Neural cell (in vitro differentiated cells): ENCODE measurements at regions not wholly inside any gene's neighbourhood (a gene's known extent, or its start where the extent isn't known, plus 50 kb on each side); places are given as distances from the start of the nearest gene placed in this dataset.

Experiments
- MXI1 ChIP-seq: fragments of 450-650 bp; conservative IDR thresholded peaks from 2 replicates; pipeline ENCODE4 v1.6.1; 2014; ENCODE audit warnings: antibody characterized with exemption, mild to moderate bottlenecking; ENCODE audit not compliant: poor library complexity, severe bottlenecking
- POLR2AphosphoS5 ChIP-seq: IDR thresholded peaks from 2 replicates; pipeline ENCODE4 v1.6.1; 2012
- RAD21 ChIP-seq: fragments of 450-650 bp; conservative IDR thresholded peaks from 2 replicates; pipeline ENCODE4 v1.6.1; 2014; ENCODE audit warnings: antibody characterized with exemption, mild to moderate bottlenecking, moderate library complexity
- TF ChIP-seq, protein P1 (sequence below): fragments of 450-650 bp; IDR thresholded peaks from 2 replicates; pipeline ENCODE4 v1.5.1; 2014; ENCODE audit warnings: antibody characterized with exemption, mild to moderate bottlenecking, moderate library complexity; ENCODE audit not compliant: poor library complexity, severe bottlenecking

DNA sequence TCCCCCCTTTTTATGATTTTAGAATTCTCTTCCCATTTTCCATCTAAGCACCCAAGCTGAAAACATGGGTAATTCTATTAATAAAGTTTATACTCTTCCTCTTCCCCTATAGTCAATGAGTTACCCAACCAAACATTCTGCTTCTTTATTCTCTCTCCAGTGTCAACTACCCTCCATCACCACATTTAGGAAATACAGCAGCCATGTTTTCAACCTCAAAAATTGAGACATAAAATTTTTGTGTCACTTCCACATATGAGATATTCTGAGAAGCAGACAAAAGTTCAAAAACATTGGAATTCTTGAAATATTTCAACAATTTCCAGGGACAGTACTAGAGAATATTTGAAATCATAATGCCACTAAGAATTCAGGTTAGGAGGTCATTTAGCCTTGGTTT lies 64.8 kb upstream of the ATP1A1 start:
- TF ChIP-seq POLR2AphosphoS5 (no peak), MXI1 (no peak), RAD21 (no peak)
- TF ChIP-seq, protein P1, sequence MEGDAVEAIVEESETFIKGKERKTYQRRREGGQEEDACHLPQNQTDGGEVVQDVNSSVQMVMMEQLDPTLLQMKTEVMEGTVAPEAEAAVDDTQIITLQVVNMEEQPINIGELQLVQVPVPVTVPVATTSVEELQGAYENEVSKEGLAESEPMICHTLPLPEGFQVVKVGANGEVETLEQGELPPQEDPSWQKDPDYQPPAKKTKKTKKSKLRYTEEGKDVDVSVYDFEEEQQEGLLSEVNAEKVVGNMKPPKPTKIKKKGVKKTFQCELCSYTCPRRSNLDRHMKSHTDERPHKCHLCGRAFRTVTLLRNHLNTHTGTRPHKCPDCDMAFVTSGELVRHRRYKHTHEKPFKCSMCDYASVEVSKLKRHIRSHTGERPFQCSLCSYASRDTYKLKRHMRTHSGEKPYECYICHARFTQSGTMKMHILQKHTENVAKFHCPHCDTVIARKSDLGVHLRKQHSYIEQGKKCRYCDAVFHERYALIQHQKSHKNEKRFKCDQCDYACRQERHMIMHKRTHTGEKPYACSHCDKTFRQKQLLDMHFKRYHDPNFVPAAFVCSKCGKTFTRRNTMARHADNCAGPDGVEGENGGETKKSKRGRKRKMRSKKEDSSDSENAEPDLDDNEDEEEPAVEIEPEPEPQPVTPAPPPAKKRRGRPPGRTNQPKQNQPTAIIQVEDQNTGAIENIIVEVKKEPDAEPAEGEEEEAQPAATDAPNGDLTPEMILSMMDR: no peak
